ENCODE measurements at regions not wholly inside any gene's neighbourhood (a gene's known extent, or its start where the extent isn't known, plus 50 kb on each side); places are given as distances from the start of the nearest gene placed in this dataset.

GRCh38 chr17:13222975-13223374 lies 205.1 kb upstream of the ELAC2 start:
- TF ChIP-seq CTCF (IDR thresholded peaks at IDR 0.05; ENCODE audit: low read depth, low read length, missing control alignments): no peak
- no peak for DNase-seq (ENCODE audit: low read depth)
- in situ Hi-C loops (cut with HindIII; ENCODE audit: low sequenced_read_pairs): no loop called here
- no peak overlapping the region for H3K4me3 ChIP-seq (ENCODE audit: low read depth, low read length)

GRCh38 chr17:13212860-13213259 lies 195.0 kb upstream of the ELAC2 start:
- TF ChIP-seq CTCF (IDR thresholded peaks at IDR 0.05; ENCODE audit: low read depth, low read length, missing control alignments): no peak
- in situ Hi-C loops (cut with HindIII; ENCODE audit: low sequenced_read_pairs): no loop called here
- no peak overlapping the region for H3K4me3 ChIP-seq (ENCODE audit: low read depth, low read length)
- no peak for DNase-seq (ENCODE audit: low read depth)

GRCh38 chr17:13209081-13209480 lies 191.3 kb upstream of the ELAC2 start:
- no peak for TF ChIP-seq CTCF (IDR thresholded peaks at IDR 0.05; ENCODE audit: low read depth, low read length, missing control alignments)
- in situ Hi-C loops (cut with HindIII; ENCODE audit: low sequenced_read_pairs): no loop called here

GRCh38 chr17:13204607-13205237 lies 186.9 kb upstream of the ELAC2 start:
- in situ Hi-C loops (cut with HindIII; ENCODE audit: low sequenced_read_pairs): no loop called here
- no peak for DNase-seq (ENCODE audit: low read depth)
- TF ChIP-seq CTCF (IDR thresholded peaks at IDR 0.05; ENCODE audit: low read depth, low read length, missing control alignments): no peak
- no peak overlapping the region for H3K4me3 ChIP-seq (ENCODE audit: low read depth, low read length)

More at GRCh38 chr17:13209081-13209480, 191.3 kb upstream of the ELAC2 start:
- no peak overlapping the region for H3K4me3 ChIP-seq (ENCODE audit: low read depth, low read length)
- DNase-seq (ENCODE audit: low read depth): no peak

- in situ Hi-C loops (cut with HindIII; ENCODE audit: low sequenced_read_pairs): no loop called here
These were observed 185.0 kb upstream of the ELAC2 start for GRCh38 chr17:13202835-13203234.

GRCh38 chr17:13200671-13201070 lies 182.8 kb upstream of the ELAC2 start:
- DNase-seq (ENCODE audit: low read depth): peak; percentile 2
- TF ChIP-seq CTCF (IDR thresholded peaks at IDR 0.05; ENCODE audit: low read depth, low read length, missing control alignments): no peak
- in situ Hi-C loops (cut with HindIII; ENCODE audit: low sequenced_read_pairs): no loop called here
- H3K4me3 ChIP-seq (ENCODE audit: low read depth, low read length): no peak overlapping the region

More at GRCh38 chr17:13202835-13203234, 185.0 kb upstream of the ELAC2 start:
- DNase-seq (ENCODE audit: low read depth): no peak
- no peak overlapping the region for H3K4me3 ChIP-seq (ENCODE audit: low read depth, low read length)
- TF ChIP-seq CTCF (IDR thresholded peaks at IDR 0.05; ENCODE audit: low read depth, low read length, missing control alignments): no peak

Data from astrocyte of the cerebellum (primary cell).